CD4-positive, alpha-beta T cell (primary cell): ENCODE measurements at regions not wholly inside any gene's neighbourhood (a gene's known extent, or its start where the extent isn't known, plus 50 kb on each side); places are given as distances from the start of the nearest gene placed in this dataset.

Experiments used
- ATAC-seq: fragments of 200-7000 bp; cut with Tn5 transposase; one replicate; pipeline ENCODE4 v1.10.0; 2022; ENCODE audit warnings: mild to moderate bottlenecking; ENCODE audit not compliant: poor library complexity
- CTCF ChIA-PET: fragments of 350-600 bp; sonication (Branson Sonifier 250); formaldehyde crosslinking; loops from one replicate; lab custom pipeline; 2021; ENCODE audit warnings: antibody characterized with exemption, inconsistent platforms; lab: Charles Lee
- POLR2A ChIA-PET: fragments of 350-600 bp; sonication (Branson Sonifier 250); formaldehyde crosslinking; loops from one replicate; lab custom pipeline; 2021; ENCODE audit warnings: antibody characterized with exemption, inconsistent platforms; lab: Charles Lee
- DNase-seq, 14 experiments: peaks; one replicate each; pipeline ENCODE4 v3.0.0-alpha.2; 2013 to 2020; ENCODE audit warnings: mixed read lengths in 2 of 14
- H3K27ac ChIP-seq, 2 donors: one replicate each; pipeline versions ENCODE4 v1.5.1 to v1.7.0; 2013; ENCODE audit warnings: low read length in 2 of 2, low read depth in 1 of 2, mild to moderate bottlenecking in 1 of 2
- H3K27me3 ChIP-seq, 2 experiments: 1 replicate in 1 of 2; 2 replicates in 1 of 2; pipeline versions ENCODE4 v1.6.1 to v1.7.0; 2013; ENCODE audit warnings: low read length in 2 of 2, control low read depth in 1 of 2, mild to moderate bottlenecking in 1 of 2, moderate library complexity in 1 of 2; ENCODE audit not compliant: insufficient read depth in 2 of 2, control insufficient read depth in 1 of 2
- H3K36me3 ChIP-seq: one replicate; pipeline ENCODE4 v1.6.1; 2013; ENCODE audit warnings: low read length, control low read depth; ENCODE audit not compliant: insufficient read depth
- H3K4me1 ChIP-seq: one replicate; pipeline ENCODE4 v1.6.1; 2013; ENCODE audit warnings: low read length, control low read depth; ENCODE audit not compliant: insufficient read depth
- H3K4me3 ChIP-seq: one replicate; pipeline ENCODE4 v1.5.1; 2013; ENCODE audit warnings: mild to moderate bottlenecking, low read length, moderate library complexity
- H3K9me3 ChIP-seq, 2 experiments: 1 replicate in 1 of 2; 2 replicates in 1 of 2; pipeline versions ENCODE4 v1.6.1 to v1.7.0; 2013; ENCODE audit warnings: low read length in 2 of 2, mild to moderate bottlenecking in 2 of 2, control low read depth in 1 of 2, moderate library complexity in 1 of 2; ENCODE audit not compliant: control insufficient read depth in 1 of 2, insufficient read depth in 1 of 2
- H3K27ac Mint-ChIP-seq: one replicate; pipeline ENCODE4 v1.8.0; 2020; ENCODE audit warnings: mixed read lengths
- H3K27me3 Mint-ChIP-seq: one replicate; pipeline ENCODE4 v1.8.0; 2021; ENCODE audit warnings: mixed read lengths
- H3K36me3 Mint-ChIP-seq: one replicate; pipeline ENCODE4 v1.8.0; 2021; ENCODE audit warnings: low read depth, mixed read lengths
- H3K4me1 Mint-ChIP-seq: one replicate; pipeline ENCODE4 v1.8.0; 2021; ENCODE audit warnings: low read depth, mixed read lengths
- H3K4me3 Mint-ChIP-seq: one replicate; pipeline ENCODE4 v1.8.0; 2020; ENCODE audit warnings: mild to moderate bottlenecking, mixed read lengths
- H3K9me3 Mint-ChIP-seq: one replicate; pipeline ENCODE4 v1.8.0; 2020; ENCODE audit warnings: mixed read lengths
- CTCF ChIP-seq: fragments of 200-600 bp; IDR thresholded peaks from one replicate; pipeline ENCODE4 v1.8.0; 2022; ENCODE audit warnings: antibody characterized with exemption, mild to moderate bottlenecking
- intact Hi-C, 2 experiments: fragments of 100-400 bp; cut with DNase I in 1 of 2; cut with micrococcal nuclease in 1 of 2; formaldehyde crosslinking; loops; one replicate each; pipeline versions ENCODE4 v1.15.1 to v1.9.0; 2023 to 2025; cut with DNase I, micrococcal nuclease

- peak overlapping the region in 1 of 2 donors; percentile 35 for H3K27ac ChIP-seq
- peaks cover 58% of the 10 kb centered on the region for H3K4me1 Mint-ChIP-seq
- H3K36me3 ChIP-seq, result no peaks in the 10 kb centered on the region
- peak overlapping the region; percentile 9 for H3K4me3 ChIP-seq
- peak overlapping the region; percentile 77 for H3K4me3 Mint-ChIP-seq
- no peaks in the 10 kb centered on the region for H3K36me3 Mint-ChIP-seq
- DNase-seq (peak; percentile 48 to 89 (median 72)), ATAC-seq (peak; percentile 96)
- H3K27me3 ChIP-seq, result no peaks in the 10 kb centered on the region
- peak; percentile 16 for TF ChIP-seq CTCF
- ChIA-PET POLR2A (interaction anchor here (0.6 to 3.6 kb wide), 18 partner anchors 10 to 764 kb away, joined by 3 to 56 read pairs (median 4); no protein-coding TSS in a partner anchor), CTCF (interaction anchor here (0.6 to 2.2 kb wide), 5 partner anchors 10 to 103 kb away, joined by 3 to 8 read pairs (median 6); no protein-coding TSS in a partner anchor)
- no peaks in the 10 kb centered on the region for H3K9me3 ChIP-seq
- intact Hi-C loops, result loop anchor here (1.0 to 5.0 kb wide), 3 partner anchors 76 to 116 kb away; no protein-coding TSS in a partner anchor
- H3K27me3 Mint-ChIP-seq, result no peaks in the 10 kb centered on the region
- peak overlapping the region; percentile 90 for H3K27ac Mint-ChIP-seq
- H3K4me1 ChIP-seq, result peaks cover 58% of the 10 kb centered on the region
- no peaks in the 10 kb centered on the region for H3K9me3 Mint-ChIP-seq
Measured at GRCh38 chr14:65927931-65928356, 515.4 kb downstream of the FUT8 start.

GRCh38 chr14:65928995-65929394, 516.5 kb downstream of the FUT8 start:
- H3K9me3 ChIP-seq, result no peaks in the 10 kb centered on the region
- H3K27me3 Mint-ChIP-seq, result no peaks in the 10 kb centered on the region
- DNase-seq (no peak), ATAC-seq (no peak)
- ChIA-PET POLR2A (no interaction called here), CTCF (interaction anchor here (2.0 kb wide), 1 partner anchor 32 kb away, joined by 8 read pairs; no protein-coding TSS in a partner anchor)
- no peak overlapping the region for H3K4me3 ChIP-seq
- peak overlapping the region; percentile 77 for H3K4me3 Mint-ChIP-seq
- peaks cover 57% of the 10 kb centered on the region for H3K4me1 ChIP-seq
- no peaks in the 10 kb centered on the region for H3K36me3 ChIP-seq
- H3K27ac ChIP-seq, result peak overlapping the region in 1 of 2 donors; percentile 35
- H3K9me3 Mint-ChIP-seq, result no peaks in the 10 kb centered on the region
- intact Hi-C loops, result loop anchor here (1.0 to 5.0 kb wide), 3 partner anchors 77 to 117 kb away; no protein-coding TSS in a partner anchor
- H3K27me3 ChIP-seq, result no peaks in the 10 kb centered on the region
- H3K27ac Mint-ChIP-seq, result peak overlapping the region; percentile 90
- H3K36me3 Mint-ChIP-seq, result no peaks in the 10 kb centered on the region
- no peak for TF ChIP-seq CTCF
- H3K4me1 Mint-ChIP-seq, result peaks cover 58% of the 10 kb centered on the region

- H3K4me1 ChIP-seq, result peaks cover 41% of the 10 kb centered on the region
- Mint-ChIP-seq H3K9me3 (peaks cover under 1% of the 10 kb centered on the region), H3K4me1 (peaks cover 48% of the 10 kb centered on the region), H3K27ac (no peak overlapping the region), H3K27me3 (no peaks in the 10 kb centered on the region), H3K36me3 (no peaks in the 10 kb centered on the region), H3K4me3 (no peak overlapping the region)
- H3K27ac ChIP-seq, result no peak overlapping the region
- intact Hi-C loops, result loop anchor here in 1 of 2 experiments (5.0 kb wide), 1 partner anchor 96 kb away; no protein-coding TSS in a partner anchor
- no peak for DNase-seq
- no peak for TF ChIP-seq CTCF
- CTCF ChIA-PET, result no interaction called here
- POLR2A ChIA-PET, result no interaction called here
- ATAC-seq, result no peak
- H3K9me3 ChIP-seq, result no peaks in the 10 kb centered on the region
- no peaks in the 10 kb centered on the region for H3K27me3 ChIP-seq
- no peaks in the 10 kb centered on the region for H3K36me3 ChIP-seq
- H3K4me3 ChIP-seq, result no peak overlapping the region
Measured at GRCh38 chr14:65933400-65934069, 521.0 kb downstream of the FUT8 start.
